ENCODE measurements at regions not wholly inside any gene's neighbourhood (a gene's known extent, or its start where the extent isn't known, plus 50 kb on each side); places are given as distances from the start of the nearest gene placed in this dataset.

DNA sequence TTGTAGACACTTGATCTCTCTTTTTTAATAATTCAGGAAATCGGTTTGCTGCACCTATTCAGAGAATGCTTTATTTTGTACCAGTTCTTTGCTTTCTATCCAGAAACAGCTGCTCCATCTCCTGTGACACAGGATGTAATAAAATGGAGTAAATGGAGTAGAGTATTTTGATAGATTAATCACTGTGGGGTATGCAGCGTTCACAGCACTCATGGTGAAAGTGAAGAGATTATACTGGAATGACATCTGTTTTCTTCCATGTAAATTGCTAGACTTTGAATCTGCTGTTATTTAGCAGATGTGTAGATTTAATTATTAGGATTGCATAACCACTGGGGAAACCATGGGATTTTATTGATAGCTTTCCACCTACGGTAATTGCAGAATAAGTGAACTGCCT lies 227.3 kb upstream of the ARHGAP42 start:
- intact Hi-C loops (cut with micrococcal nuclease; ENCODE audit: unreplicated experiment) = no loop called here
- no TSS peak for BruUV-seq (replicated peaks)

DNA sequence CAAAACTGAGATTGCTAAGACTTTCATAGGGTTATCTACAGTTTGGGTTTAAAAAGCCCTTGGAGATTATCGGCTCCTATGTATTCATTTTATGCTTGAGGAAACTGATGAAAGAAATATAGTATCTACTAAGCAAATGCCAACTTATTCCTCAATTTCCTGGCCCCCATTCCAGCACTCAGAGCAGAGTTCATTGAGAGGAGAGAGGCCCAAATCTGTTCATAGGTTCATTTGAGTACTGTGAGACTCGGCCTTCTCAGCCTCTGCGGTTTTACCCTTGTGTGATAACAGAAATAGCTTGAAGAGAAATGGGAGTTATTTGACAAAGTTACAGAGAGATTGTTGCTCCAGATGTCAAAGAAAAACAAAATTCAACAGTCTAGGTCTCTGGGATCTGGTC lies 226.7 kb upstream of the ARHGAP42 start:
- in situ Hi-C loops (cut with HindIII; ENCODE audit: low pct_unique_long_range_greater_than_20kb, low sequenced_read_pairs) = no loop called here
- ATAC-seq = no peak
- no peak for TF ChIP-seq SIN3A (IDR thresholded peaks at IDR 0.05; ENCODE audit: borderline replicate concordance, insufficient read depth, low read depth, low read length)
- TF ChIP-seq TCF7L2 (IDR thresholded peaks at IDR 0.05; ENCODE audit: low read depth, low read length) = no peak
- TF ChIP-seq, protein P1, sequence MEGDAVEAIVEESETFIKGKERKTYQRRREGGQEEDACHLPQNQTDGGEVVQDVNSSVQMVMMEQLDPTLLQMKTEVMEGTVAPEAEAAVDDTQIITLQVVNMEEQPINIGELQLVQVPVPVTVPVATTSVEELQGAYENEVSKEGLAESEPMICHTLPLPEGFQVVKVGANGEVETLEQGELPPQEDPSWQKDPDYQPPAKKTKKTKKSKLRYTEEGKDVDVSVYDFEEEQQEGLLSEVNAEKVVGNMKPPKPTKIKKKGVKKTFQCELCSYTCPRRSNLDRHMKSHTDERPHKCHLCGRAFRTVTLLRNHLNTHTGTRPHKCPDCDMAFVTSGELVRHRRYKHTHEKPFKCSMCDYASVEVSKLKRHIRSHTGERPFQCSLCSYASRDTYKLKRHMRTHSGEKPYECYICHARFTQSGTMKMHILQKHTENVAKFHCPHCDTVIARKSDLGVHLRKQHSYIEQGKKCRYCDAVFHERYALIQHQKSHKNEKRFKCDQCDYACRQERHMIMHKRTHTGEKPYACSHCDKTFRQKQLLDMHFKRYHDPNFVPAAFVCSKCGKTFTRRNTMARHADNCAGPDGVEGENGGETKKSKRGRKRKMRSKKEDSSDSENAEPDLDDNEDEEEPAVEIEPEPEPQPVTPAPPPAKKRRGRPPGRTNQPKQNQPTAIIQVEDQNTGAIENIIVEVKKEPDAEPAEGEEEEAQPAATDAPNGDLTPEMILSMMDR (IDR thresholded peaks at IDR 0.05) = no peak
- TF ChIP-seq, protein P2, sequence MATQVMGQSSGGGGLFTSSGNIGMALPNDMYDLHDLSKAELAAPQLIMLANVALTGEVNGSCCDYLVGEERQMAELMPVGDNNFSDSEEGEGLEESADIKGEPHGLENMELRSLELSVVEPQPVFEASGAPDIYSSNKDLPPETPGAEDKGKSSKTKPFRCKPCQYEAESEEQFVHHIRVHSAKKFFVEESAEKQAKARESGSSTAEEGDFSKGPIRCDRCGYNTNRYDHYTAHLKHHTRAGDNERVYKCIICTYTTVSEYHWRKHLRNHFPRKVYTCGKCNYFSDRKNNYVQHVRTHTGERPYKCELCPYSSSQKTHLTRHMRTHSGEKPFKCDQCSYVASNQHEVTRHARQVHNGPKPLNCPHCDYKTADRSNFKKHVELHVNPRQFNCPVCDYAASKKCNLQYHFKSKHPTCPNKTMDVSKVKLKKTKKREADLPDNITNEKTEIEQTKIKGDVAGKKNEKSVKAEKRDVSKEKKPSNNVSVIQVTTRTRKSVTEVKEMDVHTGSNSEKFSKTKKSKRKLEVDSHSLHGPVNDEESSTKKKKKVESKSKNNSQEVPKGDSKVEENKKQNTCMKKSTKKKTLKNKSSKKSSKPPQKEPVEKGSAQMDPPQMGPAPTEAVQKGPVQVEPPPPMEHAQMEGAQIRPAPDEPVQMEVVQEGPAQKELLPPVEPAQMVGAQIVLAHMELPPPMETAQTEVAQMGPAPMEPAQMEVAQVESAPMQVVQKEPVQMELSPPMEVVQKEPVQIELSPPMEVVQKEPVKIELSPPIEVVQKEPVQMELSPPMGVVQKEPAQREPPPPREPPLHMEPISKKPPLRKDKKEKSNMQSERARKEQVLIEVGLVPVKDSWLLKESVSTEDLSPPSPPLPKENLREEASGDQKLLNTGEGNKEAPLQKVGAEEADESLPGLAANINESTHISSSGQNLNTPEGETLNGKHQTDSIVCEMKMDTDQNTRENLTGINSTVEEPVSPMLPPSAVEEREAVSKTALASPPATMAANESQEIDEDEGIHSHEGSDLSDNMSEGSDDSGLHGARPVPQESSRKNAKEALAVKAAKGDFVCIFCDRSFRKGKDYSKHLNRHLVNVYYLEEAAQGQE (IDR thresholded peaks at IDR 0.05; ENCODE audit: insufficient read depth in 1 of 2, low read depth in 2 of 2, low read length in 1 of 2) = no peak
- no peak for TF ChIP-seq POLR2AphosphoS5 (IDR thresholded peaks at IDR 0.05; ENCODE audit: low read depth, low read length)
- Histone ChIP-seq H3K27ac (ENCODE audit: low read length) (no peak overlapping the region), H3K36me3 (ENCODE audit: control insufficient read depth, insufficient read depth, low read length) (no peaks in the 10 kb centered on the region), H3K4me1 (ENCODE audit: control insufficient read depth, insufficient read depth, low read length) (no peaks in the 10 kb centered on the region), H3K27me3 (ENCODE audit: control insufficient read depth, insufficient read depth, low read length) (no peaks in the 10 kb centered on the region), H3K9me3 (ENCODE audit: control insufficient read depth, insufficient read depth, low read depth, low read length) (no peaks in the 10 kb centered on the region), H3K4me3 (ENCODE audit: low read depth in 2 of 2, low read length in 2 of 2) (no peak overlapping the region)
- CTCF ChIA-PET = no interaction called here
- no peak for DNase-seq (ENCODE audit: low read depth, low spot score)
- POLR2A ChIA-PET = no interaction called here
- intact Hi-C loops (cut with micrococcal nuclease; ENCODE audit: unreplicated experiment) = no loop called here
- no TSS peak for BruUV-seq (replicated peaks)

More for the DNA sequence above, 227.3 kb upstream of the ARHGAP42 start:
- in situ Hi-C loops (cut with HindIII; ENCODE audit: low pct_unique_long_range_greater_than_20kb, low sequenced_read_pairs) = no loop called here
- CTCF ChIA-PET = no interaction called here
- POLR2A ChIA-PET = no interaction called here
- TF ChIP-seq, protein P1 (IDR thresholded peaks at IDR 0.05) = no peak
- TF ChIP-seq TCF7L2 (IDR thresholded peaks at IDR 0.05; ENCODE audit: low read depth, low read length) (no peak), SIN3A (IDR thresholded peaks at IDR 0.05; ENCODE audit: borderline replicate concordance, insufficient read depth, low read depth, low read length) (no peak), POLR2AphosphoS5 (IDR thresholded peaks at IDR 0.05; ENCODE audit: low read depth, low read length) (no peak)
- TF ChIP-seq, protein P2 (IDR thresholded peaks at IDR 0.05; ENCODE audit: insufficient read depth in 1 of 2, low read depth in 2 of 2, low read length in 1 of 2) = no peak
- no peak overlapping the region for H3K4me3 ChIP-seq (ENCODE audit: low read depth in 2 of 2, low read length in 2 of 2)
- no peaks in the 10 kb centered on the region for H3K36me3 ChIP-seq (ENCODE audit: control insufficient read depth, insufficient read depth, low read length)
- no peak overlapping the region for H3K27ac ChIP-seq (ENCODE audit: low read length)
- H3K9me3 ChIP-seq (ENCODE audit: control insufficient read depth, insufficient read depth, low read depth, low read length) = no peaks in the 10 kb centered on the region
- ATAC-seq (no peak), DNase-seq (ENCODE audit: low read depth, low spot score) (no peak)
- H3K4me1 ChIP-seq (ENCODE audit: control insufficient read depth, insufficient read depth, low read length) = no peaks in the 10 kb centered on the region
- H3K27me3 ChIP-seq (ENCODE audit: control insufficient read depth, insufficient read depth, low read length) = no peaks in the 10 kb centered on the region

Measured in Panc1 (cell line).